Body of pancreas (tissue), 4 donors: ENCODE measurements at regions not wholly inside any gene's neighbourhood (a gene's known extent, or its start where the extent isn't known, plus 50 kb on each side); places are given as distances from the start of the nearest gene placed in this dataset. TPM values are rescaled to one million over a fixed set of nuclear protein-coding genes. Genes with fewer than 3 reads are reported as not detected.

Experiments
- ATAC-seq: fragments of 150-250 bp; one replicate; pipeline ENCODE4 v1.9.1; 2016
- DNase-seq, 4 donors: peaks; one replicate each; pipeline ENCODE4 v3.0.0-alpha.2; 2019
- H3K27ac ChIP-seq, 4 donors: fragments of 200-600 bp; sonication (generic); 1 replicate in 3 of 4; 2 replicates in 1 of 4; pipeline versions ENCODE4 v1.5.1 to v1.6.1; 2016 to 2019; ENCODE audit warnings: mild to moderate bottlenecking in 1 of 4, mixed read lengths in 1 of 4, moderate library complexity in 1 of 4
- H3K27me3 ChIP-seq, 2 donors: fragments of 200-600 bp; sonication (generic); one replicate each; pipeline ENCODE4 v1.6.0; 2016; ENCODE audit warnings: mild to moderate bottlenecking in 1 of 2
- H3K36me3 ChIP-seq, 2 donors: fragments of 200-600 bp; sonication (generic); replicated peaks in 1 of 2; 2 replicates each; pipeline ENCODE4 v1.5.1; 2016; ENCODE audit warnings: low read depth in 2 of 2; ENCODE audit not compliant: insufficient read depth in 1 of 2
- H3K4me1 ChIP-seq: fragments of 200-600 bp; sonication (generic); one replicate; pipeline ENCODE4 v1.6.0; 2016
- H3K4me3 ChIP-seq, 2 donors: fragments of 200-600 bp; sonication (generic); 1 replicate in 1 of 2; 2 replicates in 1 of 2; pipeline ENCODE4 v1.5.1; 2016 to 2019
- H3K9me3 ChIP-seq, 3 donors: fragments of 200-600 bp; sonication (generic); 1 replicate in 2 of 3; 2 replicates in 1 of 3; pipeline ENCODE4 v1.5.1; 2016
- CTCF ChIP-seq, 7 experiments: fragments of 450-650 bp in 4 of 7; fragments of 200-600 bp in 3 of 7; sonication (generic) in 3 of 7; IDR thresholded peaks; one replicate each; pipeline ENCODE4 v1.5.1; 2016 to 2019; ENCODE audit warnings: antibody characterized with exemption in 7 of 7
- POLR2A ChIP-seq, 3 donors: fragments of 450-650 bp; IDR thresholded peaks; one replicate each; pipeline ENCODE4 v1.6.1; 2016; ENCODE audit warnings: antibody characterized with exemption in 3 of 3, mild to moderate bottlenecking in 2 of 3
- WGBS, 2 donors: methylation state at CpG; one replicate each; pipeline ENCODE4 v1.1.5; 2017; 5-methylcytosine and 5-hydroxymethylcytosine counted together
- intact Hi-C: fragments of 100-400 bp; cut with DNase I; formaldehyde crosslinking; loops from one replicate; pipeline ENCODE4 v1.15.1; 2023
- small RNA-seq: library from RNA; depleted of rRNA; stranded (forward); fragments of <200 nt; gene quantifications from one replicate; pipeline ENCODE3, GENCODE V24; 2016

GRCh38 chr4:166673911-166674310 is 560.4 kb downstream of the SPOCK3 start:
- intact Hi-C loops: no loop called here
- Histone ChIP-seq H3K27me3 (no peaks in the 10 kb centered on the region), H3K4me1 (no peaks in the 10 kb centered on the region), H3K4me3 (no peak overlapping the region), H3K9me3 (no peaks in the 10 kb centered on the region), H3K36me3 (no peaks in the 10 kb centered on the region), H3K27ac (no peak overlapping the region)
- ATAC-seq (no peak), DNase-seq (no peak)
- 83 to 92% methylated on average over 1 of the region's 1 CpG for WGBS, 2 donors
- TF ChIP-seq CTCF (IDR thresholded peaks at IDR 0.05) (no peak), POLR2A (IDR thresholded peaks at IDR 0.05) (no peak)

- intact Hi-C loops: no loop called here
- Histone ChIP-seq H3K27me3 (no peaks in the 10 kb centered on the region), H3K4me1 (no peaks in the 10 kb centered on the region), H3K36me3 (no peaks in the 10 kb centered on the region), H3K27ac (no peak overlapping the region), H3K9me3 (no peaks in the 10 kb centered on the region), H3K4me3 (no peak overlapping the region)
- ATAC-seq: no peak
- TF ChIP-seq POLR2A (IDR thresholded peaks at IDR 0.05) (no peak), CTCF (IDR thresholded peaks at IDR 0.05) (no peak)
- WGBS, 2 donors: 54 to 56% methylated on average over 4 of the region's 4 CpGs
- no peak for DNase-seq
Measured at GRCh38 chr4:166675411-166675810, 558.9 kb downstream of the SPOCK3 start.

- DNase-seq (no peak), ATAC-seq (no peak)
- H3K4me3 ChIP-seq: no peak overlapping the region
- no peak for TF ChIP-seq POLR2A (IDR thresholded peaks at IDR 0.05)
- no peak for TF ChIP-seq CTCF (IDR thresholded peaks at IDR 0.05)
- H3K27me3 ChIP-seq: no peaks in the 10 kb centered on the region
- H3K4me1 ChIP-seq: no peaks in the 10 kb centered on the region
- WGBS, 2 donors: 63 to 70% methylated on average over 1 of the region's 1 CpG
- intact Hi-C loops: no loop called here
- no peak overlapping the region for H3K27ac ChIP-seq
- no peaks in the 10 kb centered on the region for H3K36me3 ChIP-seq
- no peaks in the 10 kb centered on the region for H3K9me3 ChIP-seq
Measured at GRCh38 chr4:166680796-166681195, 553.5 kb downstream of the SPOCK3 start.

- H3K4me3 ChIP-seq: no peak overlapping the region
- no peaks in the 10 kb centered on the region for H3K27me3 ChIP-seq
- DNase-seq: no peak
- intact Hi-C loops: no loop called here
- H3K4me1 ChIP-seq: no peaks in the 10 kb centered on the region
- no peaks in the 10 kb centered on the region for H3K9me3 ChIP-seq
- no peak for ATAC-seq
- TF ChIP-seq POLR2A (IDR thresholded peaks at IDR 0.05): no peak
- TF ChIP-seq CTCF (IDR thresholded peaks at IDR 0.05): no peak
- no peak overlapping the region for H3K27ac ChIP-seq
- H3K36me3 ChIP-seq: no peaks in the 10 kb centered on the region
- WGBS, 2 donors: 35 to 54% methylated on average over 3 of the region's 3 CpGs
Measured at GRCh38 chr4:166682200-166682599, 552.1 kb downstream of the SPOCK3 start.

Small RNAs in the stretch of these regions (small RNA-seq; reads per million reads assigned to genes)
- not detected for gene RF00019
